Kasumi-1 (cell line): ENCODE measurements at regions not wholly inside any gene's neighbourhood (a gene's known extent, or its start where the extent isn't known, plus 50 kb on each side); places are given as distances from the start of the nearest gene placed in this dataset.

ENCODE experiments used
- DNase-seq, 2 experiments: peaks; one replicate each; lab custom pipeline; 2025; lab: John Stamatoyannopoulos, UW

DNA sequence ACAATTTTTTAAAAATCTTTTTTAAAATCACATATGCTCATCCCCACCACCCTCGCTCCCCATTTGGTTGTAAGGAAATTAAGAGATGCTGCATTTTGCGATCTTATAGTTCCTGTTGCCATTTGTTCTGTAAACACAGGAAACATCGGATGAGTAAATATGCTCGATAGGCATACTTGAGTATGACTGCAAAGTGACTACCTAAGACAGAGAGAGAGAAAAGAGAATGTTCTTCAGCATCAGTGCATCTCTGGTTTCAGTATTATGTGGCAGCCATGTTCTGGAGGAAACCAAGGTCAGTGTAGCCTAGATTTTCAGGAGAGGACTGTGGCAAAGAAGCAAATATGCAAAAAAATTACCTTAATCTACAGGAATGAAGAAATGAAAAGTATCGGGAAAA, 265.5 kb upstream of the FMN2 start:
- no peak for DNase-seq

DNA sequence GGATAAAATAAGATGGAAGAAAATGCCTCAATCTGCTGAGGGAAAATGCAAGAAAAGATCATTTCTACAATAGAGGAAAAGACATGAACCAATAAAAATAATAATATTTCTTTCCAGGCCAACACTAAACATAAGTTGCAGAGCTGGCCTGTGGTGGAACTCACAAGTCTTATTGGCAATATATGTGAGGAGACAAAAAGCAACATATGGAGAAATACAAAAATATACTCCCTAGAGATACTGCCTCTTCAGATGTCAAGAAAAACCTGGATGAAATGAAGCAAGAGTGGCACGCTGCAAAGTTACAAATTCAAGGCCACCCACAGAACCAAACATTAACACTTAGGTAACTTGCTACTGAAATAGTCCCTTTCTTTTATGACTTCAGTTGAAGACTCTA, 264.9 kb upstream of the FMN2 start:
- DNase-seq, result no peak

DNA sequence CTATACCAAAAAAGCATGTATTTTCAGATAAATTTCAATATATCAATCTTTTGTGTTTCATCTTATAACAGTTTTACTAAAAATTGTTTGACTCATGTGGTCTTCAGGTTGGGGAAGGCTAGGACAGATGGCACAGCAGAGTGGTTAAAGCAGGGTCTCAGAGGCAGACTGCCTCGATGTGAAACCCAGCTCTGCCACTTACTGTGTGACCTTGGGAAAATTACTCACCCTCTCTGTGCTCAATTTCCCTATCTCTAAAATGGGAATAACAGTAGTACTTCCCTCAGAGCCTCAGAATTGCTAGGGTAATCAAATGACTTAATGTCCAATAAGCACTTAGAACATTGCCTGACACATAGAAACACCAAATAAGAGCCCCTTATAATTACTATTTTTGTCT, 262.1 kb upstream of the FMN2 start:
- DNase-seq, result no peak

- DNase-seq, result peak; percentile 38 to 42
Observed at GRCh38 chr1:239831577-239832355, 259.9 kb upstream of the FMN2 start.

DNA sequence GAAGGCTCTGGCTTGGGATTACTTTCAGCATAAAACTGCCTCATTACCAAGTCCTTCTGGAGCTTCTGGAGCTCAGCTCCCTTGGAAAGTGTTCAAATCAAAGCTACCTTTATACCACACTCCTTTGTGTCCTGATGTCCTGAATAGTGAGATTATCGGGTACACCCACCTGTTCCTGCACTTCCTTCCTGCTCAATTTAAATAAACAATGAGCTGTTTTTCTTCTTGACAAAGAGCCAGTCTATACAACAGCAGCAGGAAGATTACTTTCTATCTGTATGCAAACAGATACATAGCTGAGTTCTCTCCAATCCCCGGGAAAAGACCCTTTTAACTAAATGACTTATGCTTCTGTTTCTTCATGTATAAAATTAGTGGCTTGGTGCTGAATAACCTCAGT, 258.0 kb upstream of the FMN2 start:
- DNase-seq, result no peak

- no peak for DNase-seq
Observed at GRCh38 chr1:239835946-239836440, 255.7 kb upstream of the FMN2 start.

DNA sequence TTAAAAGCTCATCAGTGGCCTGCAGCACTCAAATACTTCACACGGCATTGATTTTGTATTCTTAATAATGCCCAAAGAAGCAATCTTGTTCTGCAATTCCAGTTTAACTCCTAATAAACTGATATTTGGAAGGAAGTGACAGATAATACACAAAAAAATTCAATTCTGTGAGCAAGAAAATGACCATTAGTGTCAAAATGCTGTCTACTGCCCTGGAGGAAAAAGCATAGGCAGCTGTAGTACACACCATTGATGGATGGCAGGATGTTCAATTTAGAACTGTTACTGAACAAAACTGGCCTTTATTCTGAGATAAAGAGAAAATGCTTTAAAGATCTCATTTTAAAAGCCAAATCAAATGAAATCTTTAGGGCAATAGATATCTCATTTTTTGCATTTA, 251.3 kb upstream of the FMN2 start:
- DNase-seq, result no peak

- DNase-seq, result no peak
Observed at GRCh38 chr1:239840790-239841189, 250.9 kb upstream of the FMN2 start.

- peak; percentile 57 for DNase-seq
Observed at GRCh38 chr1:239841631-239842030, 250.1 kb upstream of the FMN2 start.

- peak; percentile 5 to 10 for DNase-seq
Observed at GRCh38 chr1:239843541-239843940, 248.1 kb upstream of the FMN2 start.

GRCh38 chr1:239844833-239845232, 246.8 kb upstream of the FMN2 start:
- DNase-seq, result no peak

DNA sequence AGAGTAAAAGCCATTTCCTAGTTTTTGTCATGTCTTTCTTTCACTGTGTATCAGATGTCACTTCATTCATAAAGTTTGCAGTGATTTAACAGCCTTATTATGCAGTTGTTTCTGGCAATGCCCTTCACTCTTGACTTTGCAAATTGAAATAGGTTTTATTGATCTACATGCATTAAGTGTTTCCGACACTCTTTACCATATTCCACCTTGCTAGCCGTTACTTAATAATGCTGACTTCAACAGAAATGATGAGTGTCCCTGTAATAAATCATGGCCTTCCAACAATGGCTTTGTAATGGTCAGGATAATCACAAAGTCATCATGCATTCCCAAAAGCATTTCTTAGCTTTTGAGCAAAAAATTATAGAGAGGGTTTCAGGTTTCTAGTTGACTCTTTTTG, 236.8 kb upstream of the FMN2 start:
- DNase-seq, result no peak

- DNase-seq, result no peak
Observed at GRCh38 chr1:239856067-239856466, 235.6 kb upstream of the FMN2 start.

DNA sequence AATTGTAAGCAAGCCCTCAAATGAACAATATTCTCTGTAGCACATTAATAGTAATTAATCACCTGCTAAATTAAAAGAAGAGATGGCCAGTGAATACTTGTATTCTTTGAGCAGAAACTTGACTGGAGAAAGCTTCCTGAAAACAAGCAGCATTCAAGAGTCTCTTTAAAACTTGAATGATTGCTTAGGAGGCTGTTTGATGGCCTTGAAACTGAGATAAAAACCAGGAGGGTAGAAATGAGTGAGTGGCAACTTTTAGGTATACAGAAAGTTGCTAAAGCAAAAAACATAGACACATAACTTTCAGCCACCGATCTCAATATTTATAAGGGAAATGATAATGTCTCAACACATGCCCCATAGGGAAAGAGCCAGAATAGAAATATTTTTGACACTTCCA, 234.8 kb upstream of the FMN2 start:
- no peak for DNase-seq

DNA sequence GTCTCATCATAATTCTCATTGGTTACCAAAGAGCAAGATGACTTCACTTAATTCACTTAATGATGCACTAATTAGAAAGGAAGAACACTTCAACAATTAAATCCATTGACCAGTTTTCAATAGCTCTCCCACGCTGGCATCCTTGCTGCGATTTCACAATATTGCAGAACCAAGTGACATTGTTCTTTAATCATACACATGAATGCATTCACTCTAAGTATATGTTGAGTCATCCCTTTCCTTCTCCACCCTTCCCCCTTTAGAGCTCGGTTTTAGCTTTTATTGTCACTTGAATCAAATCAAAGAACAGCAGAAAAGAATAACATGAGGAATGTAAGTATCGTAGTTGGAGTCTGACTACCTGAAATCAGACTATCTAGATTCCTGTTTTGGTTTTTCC, 233.6 kb upstream of the FMN2 start:
- DNase-seq, result no peak

GRCh38 chr1:239858529-239858928, 233.2 kb upstream of the FMN2 start:
- no peak for DNase-seq

- DNase-seq, result peak in 1 of 2 experiments; percentile 24
Observed at GRCh38 chr1:239861985-239862384, 229.7 kb upstream of the FMN2 start.

GRCh38 chr1:239868058-239868832, 223.4 kb upstream of the FMN2 start:
- DNase-seq, result no peak

GRCh38 chr1:239870194-239870593, 221.5 kb upstream of the FMN2 start:
- no peak for DNase-seq

DNA sequence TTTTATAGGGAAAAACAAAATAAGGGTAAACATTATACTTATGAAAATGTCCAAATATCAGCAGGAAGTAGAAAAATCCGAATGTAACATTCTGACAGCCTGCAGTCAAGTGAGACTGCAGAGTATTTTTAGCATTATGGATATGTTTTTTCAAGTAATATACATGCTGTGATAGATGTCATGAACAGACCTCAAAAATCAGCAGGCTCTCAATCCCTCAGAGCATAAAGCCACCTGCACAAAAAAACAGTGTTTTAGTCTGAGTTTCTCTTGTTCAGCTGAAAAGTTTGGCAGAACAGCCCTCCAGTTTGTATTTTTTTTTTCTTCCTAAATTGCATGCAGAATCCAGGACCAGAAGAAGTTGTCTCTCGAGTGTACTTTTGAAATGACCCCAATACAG, 219.1 kb upstream of the FMN2 start:
- DNase-seq, result no peak

GRCh38 chr1:239874831-239875230, 216.9 kb upstream of the FMN2 start:
- no peak for DNase-seq

DNA sequence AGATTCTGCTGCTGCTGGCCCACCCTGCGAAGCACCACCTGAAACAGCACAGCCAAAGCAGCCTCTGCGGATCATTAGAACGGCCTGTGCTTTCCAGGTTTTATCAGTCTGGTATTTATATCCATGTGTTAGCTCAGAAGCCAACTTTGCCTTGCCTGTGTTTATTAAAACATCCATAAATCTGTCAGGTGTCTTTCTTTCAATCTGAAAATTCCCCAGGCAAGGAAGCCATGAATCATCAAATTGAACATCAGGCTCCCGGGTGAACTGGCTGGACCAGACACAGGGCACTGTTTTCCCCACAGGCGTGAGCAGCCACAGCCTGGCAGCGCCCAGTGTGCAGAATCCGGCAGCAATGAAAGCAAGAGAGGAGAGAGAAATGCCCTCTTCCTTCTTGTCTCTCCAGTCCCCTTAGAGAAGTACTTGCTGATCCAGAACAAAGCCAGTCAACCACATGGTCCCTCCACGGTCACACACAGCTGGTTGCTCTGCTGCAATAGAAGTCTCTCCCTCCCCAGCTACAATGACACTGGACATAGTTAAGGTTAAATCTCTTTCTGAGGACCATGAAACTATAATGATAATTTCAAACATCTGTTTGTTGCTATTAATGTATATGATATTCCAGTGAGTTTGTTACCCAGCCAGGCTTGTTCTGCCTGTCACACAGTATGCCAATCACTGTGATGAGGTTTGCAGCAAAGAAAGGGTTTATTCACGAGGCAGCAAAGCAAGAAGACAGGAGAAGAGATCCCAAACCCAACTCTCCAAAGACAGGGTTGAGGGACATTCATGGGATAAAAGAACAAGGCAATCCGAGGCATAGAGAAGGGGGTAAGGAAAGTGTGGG, 212.1 kb upstream of the FMN2 start:
- no peak for DNase-seq
